ENCODE measurements at regions not wholly inside any gene's neighbourhood (a gene's known extent, or its start where the extent isn't known, plus 50 kb on each side); places are given as distances from the start of the nearest gene placed in this dataset.

GRCh38 chr4:186451982-186452381 lies 103.4 kb downstream of the MTNR1A start:
- no TSS peak for BruUV-seq (replicated peaks)
- intact Hi-C loops (cut with micrococcal nuclease; ENCODE audit: unreplicated experiment), result no loop called here
- H3K9me3 ChIP-seq, result peaks cover 9% of the 10 kb centered on the region; the same call in 1 of the 2 replicates
- DNase-seq, result no peak
- H3K27me3 ChIP-seq (replicated peaks; ENCODE audit: control insufficient read depth, insufficient read depth, low read length), result no peaks in the 10 kb centered on the region
- H3K27me3 Mint-ChIP-seq (ENCODE audit: insufficient read depth, unreplicated experiment), result no peaks in the 10 kb centered on the region
- ChIA-PET POLR2A (no interaction called here), CTCF (no interaction called here)
- no peak for TF ChIP-seq CTCF (IDR thresholded peaks at IDR 0.05; ENCODE audit: insufficient read depth in 1 of 2, low read depth in 1 of 2, low read length in 1 of 2, severe bottlenecking in 1 of 2, unreplicated experiment in 1 of 2)
- H3K9me3 Mint-ChIP-seq (ENCODE audit: unreplicated experiment), result peaks cover 43% of the 10 kb centered on the region
- no peaks in the 10 kb centered on the region for H3K36me3 Mint-ChIP-seq (ENCODE audit: insufficient read depth, unreplicated experiment)
- H3K4me3 ChIP-seq (ENCODE audit: low read depth, low read length), result no peak overlapping the region
- H3K4me1 Mint-ChIP-seq (ENCODE audit: low read depth, unreplicated experiment), result no peaks in the 10 kb centered on the region
- H3K36me3 ChIP-seq (ENCODE audit: control insufficient read depth, insufficient read depth, low read length), result no peaks in the 10 kb centered on the region
- H3K27ac Mint-ChIP-seq (ENCODE audit: unreplicated experiment), result no peak overlapping the region
- no peak overlapping the region for H3K4me3 Mint-ChIP-seq (ENCODE audit: unreplicated experiment)
- no peaks in the 10 kb centered on the region for H3K4me1 ChIP-seq

- peaks cover 43% of the 10 kb centered on the region for H3K9me3 Mint-ChIP-seq (ENCODE audit: unreplicated experiment)
- H3K9me3 ChIP-seq, result peaks cover 9% of the 10 kb centered on the region; the same call in 1 of the 2 replicates
- CTCF ChIA-PET, result no interaction called here
- no peaks in the 10 kb centered on the region for H3K36me3 Mint-ChIP-seq (ENCODE audit: insufficient read depth, unreplicated experiment)
- TF ChIP-seq CTCF (IDR thresholded peaks at IDR 0.05; ENCODE audit: insufficient read depth in 1 of 2, low read depth in 1 of 2, low read length in 1 of 2, severe bottlenecking in 1 of 2, unreplicated experiment in 1 of 2), result no peak
- DNase-seq, result no peak
- no peaks in the 10 kb centered on the region for H3K4me1 ChIP-seq
- no peaks in the 10 kb centered on the region for H3K36me3 ChIP-seq (ENCODE audit: control insufficient read depth, insufficient read depth, low read length)
- no peak overlapping the region for H3K4me3 Mint-ChIP-seq (ENCODE audit: unreplicated experiment)
- no peaks in the 10 kb centered on the region for H3K27me3 ChIP-seq (replicated peaks; ENCODE audit: control insufficient read depth, insufficient read depth, low read length)
- no peak overlapping the region for H3K27ac Mint-ChIP-seq (ENCODE audit: unreplicated experiment)
- peaks cover 2% of the 10 kb centered on the region for H3K27me3 Mint-ChIP-seq (ENCODE audit: insufficient read depth, unreplicated experiment)
- POLR2A ChIA-PET, result no interaction called here
- H3K4me3 ChIP-seq (ENCODE audit: low read depth, low read length), result no peak overlapping the region
- intact Hi-C loops (cut with micrococcal nuclease; ENCODE audit: unreplicated experiment), result no loop called here
- no TSS peak for BruUV-seq (replicated peaks)
- H3K4me1 Mint-ChIP-seq (ENCODE audit: low read depth, unreplicated experiment), result peaks cover 1% of the 10 kb centered on the region
These were observed 105.4 kb downstream of the MTNR1A start for GRCh38 chr4:186449954-186450353.

- no peaks in the 10 kb centered on the region for H3K36me3 ChIP-seq (ENCODE audit: control insufficient read depth, insufficient read depth, low read length)
- no peak overlapping the region for H3K4me3 ChIP-seq (ENCODE audit: low read depth, low read length)
- no peaks in the 10 kb centered on the region for H3K9me3 ChIP-seq
- Mint-ChIP-seq H3K27me3 (ENCODE audit: insufficient read depth, unreplicated experiment) (peaks cover 6% of the 10 kb centered on the region), H3K36me3 (ENCODE audit: insufficient read depth, unreplicated experiment) (no peaks in the 10 kb centered on the region), H3K27ac (ENCODE audit: unreplicated experiment) (no peak overlapping the region), H3K4me3 (ENCODE audit: unreplicated experiment) (no peak overlapping the region), H3K4me1 (ENCODE audit: low read depth, unreplicated experiment) (peaks cover 6% of the 10 kb centered on the region), H3K9me3 (ENCODE audit: unreplicated experiment) (peaks cover 6% of the 10 kb centered on the region)
- no peak for DNase-seq
- ChIA-PET CTCF (no interaction called here), POLR2A (no interaction called here)
- no peaks in the 10 kb centered on the region for H3K27me3 ChIP-seq (replicated peaks; ENCODE audit: control insufficient read depth, insufficient read depth, low read length)
- no peaks in the 10 kb centered on the region for H3K4me1 ChIP-seq
- no TSS peak for BruUV-seq (replicated peaks)
- intact Hi-C loops (cut with micrococcal nuclease; ENCODE audit: unreplicated experiment), result no loop called here
- TF ChIP-seq CTCF (IDR thresholded peaks at IDR 0.05; ENCODE audit: insufficient read depth in 1 of 2, low read depth in 1 of 2, low read length in 1 of 2, severe bottlenecking in 1 of 2, unreplicated experiment in 1 of 2), result no peak
These were observed 110.3 kb downstream of the MTNR1A start for GRCh38 chr4:186445040-186445439.

Measured in Caco-2 (cell line).